ENCODE measurements at regions not wholly inside any gene's neighbourhood (a gene's known extent, or its start where the extent isn't known, plus 50 kb on each side); places are given as distances from the start of the nearest gene placed in this dataset.

DNA sequence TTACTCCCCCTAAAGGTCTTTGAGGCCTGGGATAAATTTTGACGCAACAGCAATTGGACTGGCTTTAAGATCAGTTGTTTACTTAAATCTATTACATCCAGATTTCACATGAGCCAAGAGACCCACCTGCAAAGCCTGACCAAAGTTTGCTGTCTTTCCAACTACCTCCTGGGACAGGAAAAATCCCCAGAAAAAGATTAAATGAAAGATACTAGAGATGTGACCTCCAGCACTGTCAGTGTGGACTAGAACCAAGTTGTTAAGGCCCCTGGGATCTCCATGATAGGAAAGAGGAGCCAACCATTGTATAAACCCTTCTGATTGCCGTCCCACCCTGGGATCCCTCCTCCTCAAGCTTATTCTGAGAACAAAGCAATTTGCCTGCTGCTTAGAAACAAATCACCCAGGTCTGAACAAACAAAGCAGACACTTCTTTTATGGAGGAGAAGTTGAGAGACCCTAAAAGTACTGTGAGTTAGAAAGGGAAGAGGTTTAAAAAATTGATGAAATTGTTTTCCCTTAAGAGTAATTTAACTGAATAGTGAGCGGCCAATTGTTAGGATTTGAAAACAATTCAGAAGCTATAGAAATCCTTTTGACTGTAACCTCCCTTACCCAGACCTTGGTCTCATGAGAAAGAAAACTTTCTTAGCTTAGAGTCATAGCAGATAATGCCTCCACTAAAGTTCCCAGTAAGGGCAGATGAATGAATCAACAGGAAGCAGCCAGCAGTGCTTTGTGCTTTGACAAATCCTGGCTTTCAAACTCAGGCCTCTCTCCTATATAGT lies 255.2 kb downstream of the TMEM167A start:
- TF ChIP-seq, protein P1, sequence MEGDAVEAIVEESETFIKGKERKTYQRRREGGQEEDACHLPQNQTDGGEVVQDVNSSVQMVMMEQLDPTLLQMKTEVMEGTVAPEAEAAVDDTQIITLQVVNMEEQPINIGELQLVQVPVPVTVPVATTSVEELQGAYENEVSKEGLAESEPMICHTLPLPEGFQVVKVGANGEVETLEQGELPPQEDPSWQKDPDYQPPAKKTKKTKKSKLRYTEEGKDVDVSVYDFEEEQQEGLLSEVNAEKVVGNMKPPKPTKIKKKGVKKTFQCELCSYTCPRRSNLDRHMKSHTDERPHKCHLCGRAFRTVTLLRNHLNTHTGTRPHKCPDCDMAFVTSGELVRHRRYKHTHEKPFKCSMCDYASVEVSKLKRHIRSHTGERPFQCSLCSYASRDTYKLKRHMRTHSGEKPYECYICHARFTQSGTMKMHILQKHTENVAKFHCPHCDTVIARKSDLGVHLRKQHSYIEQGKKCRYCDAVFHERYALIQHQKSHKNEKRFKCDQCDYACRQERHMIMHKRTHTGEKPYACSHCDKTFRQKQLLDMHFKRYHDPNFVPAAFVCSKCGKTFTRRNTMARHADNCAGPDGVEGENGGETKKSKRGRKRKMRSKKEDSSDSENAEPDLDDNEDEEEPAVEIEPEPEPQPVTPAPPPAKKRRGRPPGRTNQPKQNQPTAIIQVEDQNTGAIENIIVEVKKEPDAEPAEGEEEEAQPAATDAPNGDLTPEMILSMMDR (conservative IDR thresholded peaks at IDR 0.05; ENCODE audit: low read depth, low read length), result no peak
- no peak for TF ChIP-seq EZH2 (IDR thresholded peaks at IDR 0.05; ENCODE audit: borderline replicate concordance, low read depth, low read length, poor library complexity, severe bottlenecking)

All from A673 (cell line).